ENCODE measurements at regions not wholly inside any gene's neighbourhood (a gene's known extent, or its start where the extent isn't known, plus 50 kb on each side); places are given as distances from the start of the nearest gene placed in this dataset.

- TF ChIP-seq CTCF (conservative IDR thresholded peaks at IDR 0.05) (no peak), EZH2 (IDR thresholded peaks at IDR 0.05; ENCODE audit: low read depth) (no peak)
Observed at GRCh38 chr2:236646871-236647270, 77.2 kb downstream of the ACKR3 start.
